Skeletal muscle cell (primary cell): ENCODE measurements at regions not wholly inside any gene's neighbourhood (a gene's known extent, or its start where the extent isn't known, plus 50 kb on each side); places are given as distances from the start of the nearest gene placed in this dataset.
"Not testable (repeated sequence)": the region's sequence is repeated elsewhere in the genome, so short reads cannot be mapped to it uniquely, and the experiment has no call there.

Experiments used
- DNase-seq: peaks from one replicate; pipeline ENCODE4 v3.0.0-alpha.2; 2010; ENCODE audit warnings: low read depth
- H3K4me3 ChIP-seq: 2 replicates; pipeline ENCODE4 v1.5.1; 2011; ENCODE audit warnings: low read depth, mild to moderate bottlenecking, control low read depth, low read length, moderate library complexity

- H3K4me3 ChIP-seq, result no peak overlapping the region
- no peak for DNase-seq
Measured at GRCh38 chr3:144900366-144900765, 928.7 kb downstream of the DIPK2A start.

DNA sequence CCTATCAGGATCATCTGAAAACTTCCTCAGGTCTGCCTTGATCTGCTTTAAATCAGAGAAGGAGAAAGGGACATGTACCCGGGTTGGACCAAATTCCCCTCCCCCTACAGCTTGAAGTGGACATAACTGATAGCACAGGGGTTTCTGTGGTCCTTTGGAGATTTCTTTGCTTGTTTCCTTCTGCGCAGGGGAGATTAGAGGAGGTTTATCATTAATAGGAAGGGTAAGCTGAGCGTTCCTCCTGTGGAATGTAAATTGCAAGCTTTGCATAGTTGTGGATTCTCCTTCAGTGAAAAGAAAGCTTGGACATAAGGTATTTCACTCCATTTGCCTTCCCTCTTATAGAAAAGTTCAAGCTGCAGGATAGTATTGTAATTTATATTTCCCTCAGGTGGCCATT, 936.0 kb downstream of the DIPK2A start:
- H3K4me3 ChIP-seq, DNase-seq: not testable (repeated sequence)

- no peak overlapping the region for H3K4me3 ChIP-seq
- DNase-seq, result no peak
Measured at GRCh38 chr3:144912968-144913367, 941.3 kb downstream of the DIPK2A start.

GRCh38 chr3:144915202-144915601, 943.6 kb downstream of the DIPK2A start:
- no peak overlapping the region for H3K4me3 ChIP-seq
- no peak for DNase-seq

- DNase-seq, result no peak
Measured at GRCh38 chr3:144921710-144922109, 950.1 kb downstream of the DIPK2A start.

DNA sequence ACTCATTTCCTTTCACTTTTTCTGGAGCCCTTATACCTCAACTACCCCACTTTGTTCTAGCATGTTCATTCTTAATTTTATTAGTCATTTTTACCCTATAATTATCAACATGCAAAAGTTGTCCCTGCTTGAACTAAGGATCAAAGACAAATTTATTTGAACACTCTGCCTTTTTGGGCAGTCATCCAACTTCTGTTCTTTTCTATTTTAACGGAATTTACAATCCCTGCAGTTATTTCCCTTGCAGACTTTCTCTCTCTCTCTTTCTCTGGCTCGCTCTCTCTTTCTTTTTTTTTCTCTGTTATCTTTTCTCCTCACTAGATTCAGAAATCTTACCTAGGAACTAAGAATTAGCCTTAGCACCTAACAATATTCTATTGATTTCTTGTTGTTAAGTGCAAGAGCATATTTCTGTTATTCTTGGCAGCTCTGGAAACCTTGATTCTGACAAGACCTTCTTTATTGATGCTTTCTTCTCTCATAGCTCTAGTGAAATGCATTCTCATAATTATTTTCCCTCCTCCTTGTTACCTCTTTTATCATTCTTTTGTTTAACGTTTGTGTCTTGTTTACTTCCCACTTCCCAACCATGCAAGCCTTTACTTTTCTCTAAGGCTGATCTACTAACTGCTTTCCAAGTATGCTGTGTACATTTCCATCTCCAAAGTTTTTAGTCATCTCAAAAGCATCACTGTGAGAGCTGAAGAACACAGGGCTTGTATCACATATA, 951.6 kb downstream of the DIPK2A start:
- no peak for DNase-seq
- H3K4me3 ChIP-seq, result no peak overlapping the region

More at GRCh38 chr3:144921710-144922109, 950.1 kb downstream of the DIPK2A start:
- H3K4me3 ChIP-seq, result no peak overlapping the region

- H3K4me3 ChIP-seq, result no peak overlapping the region
Measured at GRCh38 chr3:144930431-144930830, 958.8 kb downstream of the DIPK2A start.

GRCh38 chr3:144931590-144931989, 960.0 kb downstream of the DIPK2A start:
- no peak overlapping the region for H3K4me3 ChIP-seq
- DNase-seq, result no peak

More at GRCh38 chr3:144930431-144930830, 958.8 kb downstream of the DIPK2A start:
- DNase-seq, result no peak

- no peak overlapping the region for H3K4me3 ChIP-seq
- DNase-seq, result no peak
Measured at GRCh38 chr3:144942093-144942837, 970.6 kb downstream of the DIPK2A start.

DNA sequence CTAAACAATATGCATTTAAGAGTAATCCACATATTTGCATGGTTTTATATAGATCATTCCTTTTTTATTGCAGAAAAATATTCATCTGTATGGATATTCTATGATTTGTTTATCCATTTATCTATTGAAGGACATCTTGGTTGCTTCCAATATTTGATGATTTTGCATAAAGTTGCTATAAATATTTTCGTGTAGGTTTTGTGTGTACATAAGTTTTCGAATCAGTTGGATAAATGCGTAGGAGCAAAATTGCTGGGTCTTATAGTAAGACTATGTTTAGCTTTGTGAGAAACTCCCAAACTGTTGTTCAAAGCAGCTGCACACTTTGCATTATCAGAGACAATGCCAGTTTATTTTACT, 971.2 kb downstream of the DIPK2A start:
- DNase-seq, result no peak

GRCh38 chr3:144947895-144948294, 976.3 kb downstream of the DIPK2A start:
- no peak overlapping the region for H3K4me3 ChIP-seq
- no peak for DNase-seq

More for the DNA sequence above, 971.2 kb downstream of the DIPK2A start:
- no peak overlapping the region for H3K4me3 ChIP-seq

DNA sequence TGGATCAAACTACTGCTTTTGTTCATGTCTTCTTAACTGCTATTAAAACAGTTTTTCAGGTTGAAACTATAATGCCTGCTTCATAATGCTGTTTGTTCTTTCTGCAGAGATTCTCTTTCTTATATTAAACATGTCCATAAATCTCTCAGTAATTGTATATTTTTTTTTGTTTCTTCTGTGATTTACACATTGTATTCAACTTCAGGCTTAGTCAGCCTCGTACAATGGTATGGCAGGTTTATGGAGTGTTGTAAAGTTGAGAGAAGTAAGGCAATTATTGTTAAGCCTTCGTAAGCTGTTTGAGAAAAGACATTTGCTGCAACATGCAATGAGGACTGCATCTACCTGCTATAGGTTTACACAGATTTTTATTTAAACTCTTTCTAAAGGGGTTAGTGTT, 977.1 kb downstream of the DIPK2A start:
- DNase-seq, result no peak

DNA sequence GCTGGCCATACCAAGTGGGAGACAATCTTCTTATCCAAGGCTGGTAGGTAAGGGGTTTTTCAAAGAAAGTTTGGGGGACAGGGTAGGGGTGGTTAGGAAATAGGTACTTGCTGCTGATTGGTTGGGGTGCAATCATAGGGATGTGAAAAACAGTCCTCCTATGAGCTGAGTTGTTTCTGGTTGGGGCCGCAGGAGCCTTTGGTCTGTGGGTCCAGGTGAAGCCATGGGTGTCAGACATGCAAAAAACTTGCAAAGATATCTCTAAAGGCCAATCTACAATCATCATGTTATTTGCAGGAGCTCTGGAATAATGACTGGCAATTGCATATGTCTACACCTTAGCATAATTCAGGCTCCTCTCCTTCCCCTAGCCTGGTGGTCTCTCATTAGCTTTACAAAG, 982.3 kb downstream of the DIPK2A start:
- DNase-seq, result no peak
- H3K4me3 ChIP-seq, result no peak overlapping the region

More for the DNA sequence above, 977.1 kb downstream of the DIPK2A start:
- H3K4me3 ChIP-seq, result no peak overlapping the region

- DNase-seq, result no peak
- no peak overlapping the region for H3K4me3 ChIP-seq
Measured at GRCh38 chr3:144957398-144958101, 985.9 kb downstream of the DIPK2A start.

- no peak overlapping the region for H3K4me3 ChIP-seq
- DNase-seq, result no peak
Measured at GRCh38 chr3:144963810-144964209, 992.2 kb downstream of the DIPK2A start.

- DNase-seq, result no peak
Measured at GRCh38 chr3:144966560-144966959, 994.9 kb downstream of the DIPK2A start.

DNA sequence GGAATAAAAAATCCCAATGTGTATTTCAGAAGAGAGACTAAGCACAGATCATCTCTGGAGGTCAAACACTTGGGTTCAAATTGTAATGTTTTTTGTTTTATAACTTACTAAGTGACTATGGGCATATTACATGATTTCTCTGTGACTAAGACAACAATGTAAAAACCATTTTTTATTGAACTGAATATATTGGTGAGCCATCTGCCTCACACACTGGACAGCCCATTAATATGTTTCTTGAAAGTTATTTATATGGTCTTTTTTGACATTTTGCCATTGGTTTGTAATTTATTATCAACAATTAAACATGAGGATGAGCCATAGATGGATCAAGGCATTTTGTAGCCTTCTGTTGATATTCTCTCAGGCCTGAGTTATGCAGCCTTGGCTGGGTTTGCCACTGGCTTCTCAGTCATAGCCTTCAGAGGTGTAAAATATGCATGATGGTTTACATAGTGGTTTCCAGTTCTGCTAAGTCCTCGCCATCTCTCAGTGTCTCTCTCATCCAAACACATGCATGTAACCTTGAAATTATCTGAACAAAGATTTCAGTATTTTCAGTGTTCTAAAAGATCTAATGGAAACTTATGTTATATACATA, 997.2 kb downstream of the DIPK2A start:
- DNase-seq, result no peak
- no peak overlapping the region for H3K4me3 ChIP-seq

More at GRCh38 chr3:144966560-144966959, 994.9 kb downstream of the DIPK2A start:
- no peak overlapping the region for H3K4me3 ChIP-seq

GRCh38 chr3:144984481-144984880, 1012.9 kb downstream of the DIPK2A start:
- not testable (repeated sequence) for DNase-seq, H3K4me3 ChIP-seq

DNA sequence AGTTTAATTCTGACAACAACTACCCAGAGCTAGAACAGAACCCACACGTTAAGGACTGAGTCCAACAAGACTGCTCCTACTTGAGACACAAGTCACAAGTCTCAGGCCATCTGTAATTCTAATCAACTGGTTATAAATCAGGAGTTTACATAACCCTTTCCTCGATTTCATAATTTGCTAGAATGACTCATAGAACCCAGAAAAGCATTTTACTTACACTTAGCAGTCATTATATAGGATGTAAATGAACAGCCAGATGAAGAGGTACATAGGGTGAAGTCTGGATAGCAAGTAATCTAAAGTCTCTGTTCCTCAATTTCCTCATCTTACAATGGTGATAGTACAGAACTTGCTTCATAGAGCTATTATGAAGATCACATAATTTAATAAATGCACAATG, 1018.2 kb downstream of the DIPK2A start:
- peak; percentile 25 for DNase-seq
- no peak overlapping the region for H3K4me3 ChIP-seq

GRCh38 chr3:144995856-144996255, 1024.2 kb downstream of the DIPK2A start:
- DNase-seq, result no peak
- no peak overlapping the region for H3K4me3 ChIP-seq
